PFSK-1 (cell line): ENCODE measurements at regions not wholly inside any gene's neighbourhood (a gene's known extent, or its start where the extent isn't known, plus 50 kb on each side); places are given as distances from the start of the nearest gene placed in this dataset.

Experiments used
- FOXP2 ChIP-seq: optimal IDR thresholded peaks from 2 replicates; pipeline ENCODE3; 2011; ENCODE audit warnings: borderline replicate concordance, control low read depth, inconsistent platforms; ENCODE audit not compliant: insufficient read depth; ENCODE audit errors: extremely low read length, extremely low read depth
- POLR2AphosphoS5 ChIP-seq: IDR thresholded peaks from 2 replicates; pipeline ENCODE4 v1.6.1; 2012; ENCODE audit warnings: low read depth, mild to moderate bottlenecking, control low read depth, low read length, moderate library complexity
- REST ChIP-seq, 2 experiments: IDR thresholded peaks; 2 replicates each; pipeline versions ENCODE4 v1.6.1 to v1.8.0; 2011 to 2012; ENCODE audit warnings: low read depth in 2 of 2, low read length in 2 of 2, control low read depth in 1 of 2, inconsistent platforms in 1 of 2, mild to moderate bottlenecking in 1 of 2, moderate library complexity in 1 of 2; ENCODE audit not compliant: insufficient read depth in 1 of 2
- SIN3A ChIP-seq: IDR thresholded peaks from 2 replicates; pipeline ENCODE4 v1.6.1; 2012; ENCODE audit warnings: mild to moderate bottlenecking, low read length, moderate library complexity, borderline replicate concordance; ENCODE audit not compliant: insufficient read depth
- TAF1 ChIP-seq: IDR thresholded peaks from 2 replicates; pipeline ENCODE4 v1.6.1; 2012; ENCODE audit warnings: low read length, control low read depth, borderline replicate concordance; ENCODE audit not compliant: insufficient read depth

DNA sequence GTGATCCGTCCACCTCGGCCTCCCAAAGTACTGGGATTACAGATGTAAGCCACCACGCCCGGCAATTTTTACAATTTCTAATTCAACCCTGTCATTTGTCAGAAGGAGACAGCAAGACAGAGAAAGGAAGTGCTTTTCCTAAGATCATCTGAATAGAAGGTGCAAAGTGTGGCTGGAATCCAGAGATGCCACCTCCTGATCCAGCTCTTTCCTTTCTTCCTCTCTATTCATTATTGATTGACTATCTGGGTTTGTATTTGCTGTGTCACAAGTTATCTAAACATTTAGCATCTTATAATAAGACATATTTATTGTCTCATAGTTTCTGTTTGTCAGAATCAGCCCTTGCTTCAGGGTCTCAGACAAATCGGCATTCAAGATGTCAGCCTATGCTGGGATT, 217.7 kb downstream of the BCAS1 start:
- no peak for TF ChIP-seq REST (IDR thresholded peaks at IDR 0.05; ENCODE audit: insufficient read depth in 1 of 2, low read depth in 2 of 2, low read length in 2 of 2)
- TF ChIP-seq TAF1 = no peak
- TF ChIP-seq POLR2AphosphoS5 = no peak
- no peak for TF ChIP-seq SIN3A
- TF ChIP-seq FOXP2 = no peak
